A673 (cell line): ENCODE measurements at regions not wholly inside any gene's neighbourhood (a gene's known extent, or its start where the extent isn't known, plus 50 kb on each side); places are given as distances from the start of the nearest gene placed in this dataset.

Experiments used
- BruUV-seq: library from RNA; stranded (reverse); fragments of 400-500 nt; replicated peaks from 2 replicates; lab custom pipeline; 2021; lab: Mats Ljungman, UMichigan
- CTCF ChIA-PET: fragments of 300-600 bp; sonication (Branson Sonifier 250); formaldehyde crosslinking; loops from one replicate; lab custom pipeline; 2022; ENCODE audit warnings: antibody characterized with exemption; lab: Charles Lee
- POLR2A ChIA-PET: fragments of 300-600 bp; sonication (Branson Sonifier 250); formaldehyde crosslinking; loops from one replicate; lab custom pipeline; 2022; ENCODE audit warnings: antibody characterized with exemption; ENCODE audit not compliant: low non-redundant PET; lab: Charles Lee
- DNase-seq: peaks from one replicate; pipeline ENCODE4 v3.0.0-alpha.2; 2015; ENCODE audit warnings: low spot score
- H3K27ac ChIP-seq: fragments of 200-600 bp; sonication (generic); 2 replicates; pipeline ENCODE4 v1.5.1; 2016; ENCODE audit warnings: mixed run types, low read depth, mild to moderate bottlenecking, mixed read lengths, antibody characterized with exemption, low read length; ENCODE audit not compliant: poor library complexity, severe bottlenecking
- H3K27me3 ChIP-seq: fragments of 200-600 bp; sonication (generic); replicated peaks from 2 replicates; pipeline ENCODE4 v1.6.1; 2017; ENCODE audit warnings: mixed run types, low read depth, mild to moderate bottlenecking, mixed read lengths, antibody characterized with exemption, low read length; ENCODE audit not compliant: insufficient read depth, poor library complexity
- H3K36me3 ChIP-seq: fragments of 200-600 bp; sonication (generic); 2 replicates; pipeline ENCODE4 v1.6.1; 2016; ENCODE audit warnings: mixed run types, mild to moderate bottlenecking, mixed read lengths, antibody characterized with exemption, low read length; ENCODE audit not compliant: insufficient read depth, poor library complexity, severe bottlenecking
- H3K4me1 ChIP-seq: fragments of 200-600 bp; sonication (generic); 2 replicates; pipeline ENCODE4 v1.6.1; 2017; ENCODE audit warnings: mixed run types, mild to moderate bottlenecking, mixed read lengths, antibody characterized with exemption, low read length; ENCODE audit not compliant: insufficient read depth, poor library complexity, severe bottlenecking
- H3K4me3 ChIP-seq: fragments of 200-600 bp; sonication (generic); 2 replicates; pipeline ENCODE4 v1.5.1; 2016; ENCODE audit warnings: low read depth, mixed run types, mild to moderate bottlenecking, mixed read lengths, low read length; ENCODE audit not compliant: poor library complexity, severe bottlenecking
- H3K9me3 ChIP-seq: fragments of 200-600 bp; sonication (generic); 2 replicates; pipeline ENCODE4 v1.6.1; 2016; ENCODE audit warnings: mixed run types, low read depth, mild to moderate bottlenecking, mixed read lengths, antibody characterized with exemption, low read length; ENCODE audit not compliant: poor library complexity, severe bottlenecking
- EZH2 ChIP-seq: fragments of 200-600 bp; sonication (generic); IDR thresholded peaks from 2 replicates; pipeline ENCODE4 v1.6.1; 2017; ENCODE audit warnings: borderline replicate concordance, low read depth, mild to moderate bottlenecking, mixed read lengths, antibody characterized with exemption, low read length; ENCODE audit not compliant: poor library complexity, severe bottlenecking
- intact Hi-C: fragments of 100-400 bp; cut with micrococcal nuclease; formaldehyde crosslinking; loops from one replicate; pipeline ENCODE4 v1.10.0; 2022; ENCODE audit not compliant: unreplicated experiment
- TF ChIP-seq, protein P1 (sequence below): fragments of 300-800, 200-600 bp; sonication (generic); conservative IDR thresholded peaks from 2 replicates; pipeline ENCODE4 v1.5.1; 2017; ENCODE audit warnings: low read depth, mild to moderate bottlenecking, antibody characterized with exemption, low read length, moderate library complexity, mixed read lengths

DNA sequence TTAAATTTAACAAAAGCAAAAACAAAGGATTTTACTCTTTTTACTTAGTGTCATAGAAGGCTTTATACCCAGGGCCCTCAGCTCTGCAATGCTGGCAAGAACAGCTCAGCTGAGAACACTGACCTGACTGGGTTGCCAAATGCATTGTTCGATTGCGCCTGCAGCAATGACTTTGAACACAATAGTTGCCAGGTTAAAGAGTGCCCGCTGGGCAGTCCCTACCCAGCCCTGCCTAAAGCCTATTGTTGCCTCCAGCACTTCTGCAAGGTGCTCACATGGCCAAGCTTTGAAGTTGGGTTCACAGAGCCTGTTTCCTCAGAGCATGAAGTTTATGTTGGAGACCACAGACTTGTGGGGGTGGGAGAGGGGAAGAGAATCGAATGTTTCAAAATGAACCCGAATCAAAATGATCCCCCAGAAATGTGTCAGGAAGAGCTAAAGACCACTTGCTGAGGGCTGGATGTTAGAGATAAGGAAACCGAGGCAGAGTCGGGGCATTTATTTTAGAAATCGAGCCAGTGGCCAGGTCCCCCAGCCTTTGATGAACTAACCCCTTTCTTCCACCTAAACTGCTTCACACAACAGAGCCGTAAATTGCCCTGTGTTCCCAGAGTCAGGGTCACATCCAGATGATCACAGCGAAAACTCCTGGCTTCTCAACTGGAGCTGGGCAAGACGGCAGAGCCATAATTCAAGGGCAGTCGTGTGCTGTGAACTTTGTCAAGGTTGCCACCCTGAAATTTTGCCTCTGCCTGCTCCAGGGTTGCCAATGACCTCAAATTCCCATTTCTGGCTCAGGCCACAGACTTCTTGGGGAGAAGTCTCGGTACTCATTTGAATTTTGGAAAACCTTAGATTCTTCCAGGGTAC, 55.0 kb downstream of the FOXA2 start:
- CTCF ChIA-PET, result no interaction called here

DNA sequence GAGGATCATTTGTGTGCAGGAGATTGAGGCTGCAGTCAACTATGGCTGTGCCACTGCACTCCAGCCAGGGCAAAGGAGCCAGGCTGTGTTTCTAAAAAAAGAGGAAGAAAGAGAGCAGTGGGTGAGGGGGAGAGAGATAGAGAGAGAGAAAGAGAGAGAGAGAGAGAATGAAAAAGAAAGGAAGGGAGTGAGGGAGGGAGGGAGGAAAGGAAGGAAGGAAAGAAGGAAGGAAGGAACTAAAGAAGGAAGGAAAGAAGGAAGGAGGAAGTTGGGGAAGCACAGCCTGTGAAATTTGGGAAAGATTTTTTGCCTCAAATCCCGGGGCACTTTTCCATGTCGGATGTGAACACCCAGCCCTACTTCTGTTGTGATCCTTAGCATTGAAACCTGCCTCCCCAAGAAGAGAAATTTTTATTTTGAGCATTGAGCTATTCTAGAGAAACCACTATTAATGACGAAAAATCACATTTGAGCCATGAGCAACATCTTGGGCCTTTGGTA, 57.8 kb downstream of the FOXA2 start:
- H3K27me3 ChIP-seq, result peaks cover 11% of the 10 kb centered on the region
- BruUV-seq, result no TSS peak
- ChIA-PET CTCF (no interaction called here), POLR2A (no interaction called here)
- TF ChIP-seq, protein P1, sequence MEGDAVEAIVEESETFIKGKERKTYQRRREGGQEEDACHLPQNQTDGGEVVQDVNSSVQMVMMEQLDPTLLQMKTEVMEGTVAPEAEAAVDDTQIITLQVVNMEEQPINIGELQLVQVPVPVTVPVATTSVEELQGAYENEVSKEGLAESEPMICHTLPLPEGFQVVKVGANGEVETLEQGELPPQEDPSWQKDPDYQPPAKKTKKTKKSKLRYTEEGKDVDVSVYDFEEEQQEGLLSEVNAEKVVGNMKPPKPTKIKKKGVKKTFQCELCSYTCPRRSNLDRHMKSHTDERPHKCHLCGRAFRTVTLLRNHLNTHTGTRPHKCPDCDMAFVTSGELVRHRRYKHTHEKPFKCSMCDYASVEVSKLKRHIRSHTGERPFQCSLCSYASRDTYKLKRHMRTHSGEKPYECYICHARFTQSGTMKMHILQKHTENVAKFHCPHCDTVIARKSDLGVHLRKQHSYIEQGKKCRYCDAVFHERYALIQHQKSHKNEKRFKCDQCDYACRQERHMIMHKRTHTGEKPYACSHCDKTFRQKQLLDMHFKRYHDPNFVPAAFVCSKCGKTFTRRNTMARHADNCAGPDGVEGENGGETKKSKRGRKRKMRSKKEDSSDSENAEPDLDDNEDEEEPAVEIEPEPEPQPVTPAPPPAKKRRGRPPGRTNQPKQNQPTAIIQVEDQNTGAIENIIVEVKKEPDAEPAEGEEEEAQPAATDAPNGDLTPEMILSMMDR, result no peak
- TF ChIP-seq EZH2, result no peak
- H3K36me3 ChIP-seq, result no peaks in the 10 kb centered on the region
- DNase-seq, result no peak
- intact Hi-C loops, result no loop called here
- no peaks in the 10 kb centered on the region for H3K4me1 ChIP-seq
- H3K4me3 ChIP-seq, result no peak overlapping the region
- H3K9me3 ChIP-seq, result no peaks in the 10 kb centered on the region
- H3K27ac ChIP-seq, result no peak overlapping the region

More for the DNA sequence above, 55.0 kb downstream of the FOXA2 start:
- no peak for TF ChIP-seq EZH2
- TF ChIP-seq, protein P1, result no peak
- H3K4me1 ChIP-seq, result no peaks in the 10 kb centered on the region
- no peaks in the 10 kb centered on the region for H3K36me3 ChIP-seq
- POLR2A ChIA-PET, result no interaction called here
- H3K27me3 ChIP-seq, result peaks cover 11% of the 10 kb centered on the region
- no peak overlapping the region for H3K4me3 ChIP-seq
- intact Hi-C loops, result no loop called here
- H3K27ac ChIP-seq, result no peak overlapping the region
- no peaks in the 10 kb centered on the region for H3K9me3 ChIP-seq
- no peak for DNase-seq
- BruUV-seq, result no TSS peak

DNA sequence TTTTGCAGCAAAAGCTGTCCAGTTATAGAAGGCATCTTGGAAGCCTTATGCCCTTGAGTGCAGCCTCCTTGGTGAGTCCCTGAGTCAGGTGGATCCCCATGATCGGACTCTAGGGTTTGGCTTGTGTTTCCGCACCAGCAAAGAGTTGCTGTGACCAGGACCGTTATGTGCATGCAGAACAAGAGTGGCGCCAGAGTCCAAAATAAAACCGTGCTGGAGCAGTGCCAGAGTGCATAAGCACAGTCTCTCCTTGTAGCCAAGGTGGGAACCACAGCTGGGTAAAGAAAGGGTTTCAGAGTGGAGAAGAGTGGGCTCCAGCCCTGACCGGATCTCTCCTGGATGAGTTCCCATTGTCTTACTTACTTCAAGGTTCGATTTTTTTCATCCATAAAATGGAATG, 58.6 kb downstream of the FOXA2 start:
- TF ChIP-seq EZH2, result no peak
- TF ChIP-seq, protein P1, result no peak
- POLR2A ChIA-PET, result no interaction called here
- CTCF ChIA-PET, result no interaction called here

More for the DNA sequence above, 58.6 kb downstream of the FOXA2 start:
- BruUV-seq, result no TSS peak
- Histone ChIP-seq H3K27ac (no peak overlapping the region), H3K9me3 (no peaks in the 10 kb centered on the region), H3K4me3 (no peak overlapping the region), H3K36me3 (no peaks in the 10 kb centered on the region), H3K27me3 (peaks cover 9% of the 10 kb centered on the region), H3K4me1 (no peaks in the 10 kb centered on the region)
- intact Hi-C loops, result no loop called here
- DNase-seq, result no peak
